Natural killer cell treated with Interleukin-12 subunit alpha and Interleukin-12 subunit beta and Interleukin-15 and Interleukin-18, amount 100 ng/mL, for 72 hours (primary cell): ENCODE measurements at regions not wholly inside any gene's neighbourhood (a gene's known extent, or its start where the extent isn't known, plus 50 kb on each side); places are given as distances from the start of the nearest gene placed in this dataset.
"Not testable (repeated sequence)": the region's sequence is repeated elsewhere in the genome, so short reads cannot be mapped to it uniquely, and the experiment has no call there.

ENCODE experiments used
- ATAC-seq, 2 donors: fragments of 150-1000 bp; cut with Tn5 transposase in 1 of 2; sonication (Bioruptor Pico), chemical (Tn5 transposase) in 1 of 2; 2 replicates each; pipeline ENCODE4 v1.10.0; 2021
- DNase-seq: peaks from one replicate; pipeline ENCODE4 v3.0.0; 2022; ENCODE audit warnings: low spot score
- H3K27ac Mint-ChIP-seq, 2 donors: 1 replicate in 1 of 2; 2 replicates in 1 of 2; pipeline ENCODE4 v1.8.0; 2022; ENCODE audit warnings: mixed read lengths in 2 of 2, mild to moderate bottlenecking in 1 of 2, moderate library complexity in 1 of 2
- H3K27me3 Mint-ChIP-seq, 2 donors: 1 replicate in 1 of 2; 2 replicates in 1 of 2; pipeline ENCODE4 v1.8.0; 2022; ENCODE audit warnings: mixed read lengths in 2 of 2
- H3K36me3 Mint-ChIP-seq: one replicate; pipeline ENCODE4 v1.8.0; 2022; ENCODE audit warnings: mixed read lengths
- H3K4me1 Mint-ChIP-seq, 2 donors: 1 replicate in 1 of 2; 2 replicates in 1 of 2; pipeline ENCODE4 v1.8.0; 2022; ENCODE audit warnings: low read depth in 2 of 2, mixed read lengths in 2 of 2, mild to moderate bottlenecking in 1 of 2
- H3K4me3 Mint-ChIP-seq: one replicate; pipeline ENCODE4 v1.8.0; 2022; ENCODE audit warnings: mixed read lengths
- H3K9me3 Mint-ChIP-seq: 2 replicates; pipeline ENCODE4 v1.8.0; 2022; ENCODE audit warnings: mixed read lengths

DNA sequence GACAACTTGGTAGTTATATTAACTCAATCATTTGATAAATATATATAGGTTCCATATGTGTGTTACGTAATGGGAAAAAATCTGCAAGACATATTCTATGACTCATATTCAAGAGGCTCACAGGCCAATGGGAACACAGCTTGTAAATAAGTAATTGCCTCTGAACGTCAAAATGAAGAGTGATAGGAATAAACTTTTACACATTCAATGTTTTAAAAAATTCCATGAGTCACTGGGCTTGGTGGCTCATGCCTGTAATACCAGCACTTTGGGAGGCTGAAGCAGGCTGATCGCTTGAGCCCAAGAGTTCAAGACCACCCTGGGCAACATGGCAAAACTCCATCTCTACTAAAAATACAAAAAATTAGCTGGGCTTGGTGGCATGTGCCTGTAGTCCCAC lies 209.4 kb upstream of the MCHR2 start:
- no peak overlapping the region for H3K4me3 Mint-ChIP-seq
- H3K27ac Mint-ChIP-seq: no peak overlapping the region
- peaks cover 0 to 9% of the 10 kb centered on the region in 2 donors for H3K27me3 Mint-ChIP-seq
- no peaks in the 10 kb centered on the region for H3K4me1 Mint-ChIP-seq
- ATAC-seq (no peak), DNase-seq (no peak)
- H3K9me3 Mint-ChIP-seq: peaks cover 5% of the 10 kb centered on the region
- H3K36me3 Mint-ChIP-seq: peaks cover 5% of the 10 kb centered on the region

DNA sequence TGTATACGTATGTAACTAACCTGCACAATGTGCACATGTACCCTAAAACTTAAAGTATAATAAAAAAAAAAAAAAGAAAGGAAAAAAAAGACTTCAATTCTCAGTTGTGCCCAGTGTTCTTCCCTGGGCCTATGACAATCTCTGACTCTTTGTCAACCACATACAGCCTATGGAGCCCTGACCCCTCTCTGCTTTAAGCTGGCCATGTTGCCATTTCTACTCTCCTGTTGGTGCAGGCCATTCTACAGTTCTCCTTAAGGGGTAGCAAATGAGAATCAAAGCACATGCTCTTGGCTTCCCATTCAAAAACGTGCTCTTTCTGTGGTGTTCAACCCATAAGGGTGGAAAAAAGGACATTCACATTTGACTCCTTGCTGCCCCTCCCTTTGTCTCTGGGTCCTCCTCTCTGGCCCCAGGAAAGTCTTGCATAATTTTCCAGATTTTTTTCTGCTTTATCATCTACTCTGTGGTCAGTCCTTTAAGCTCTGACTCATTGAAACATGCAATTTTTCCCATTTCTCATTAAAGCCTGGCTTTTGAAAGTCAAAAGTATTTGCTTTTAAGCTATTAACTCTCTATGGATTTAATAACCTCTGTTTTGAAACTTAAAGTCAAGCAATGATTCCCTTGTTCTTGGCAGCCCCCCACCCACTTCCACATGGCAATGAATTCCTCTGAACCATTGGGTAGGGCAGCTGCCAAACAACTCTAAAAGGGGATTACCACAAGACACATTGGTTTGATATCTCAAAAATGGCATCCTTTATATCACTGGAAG lies 208.6 kb upstream of the MCHR2 start:
- no peak overlapping the region for H3K27ac Mint-ChIP-seq
- H3K27me3 Mint-ChIP-seq: peaks cover 0 to 9% of the 10 kb centered on the region in 2 donors
- ATAC-seq (no peak), DNase-seq (no peak)
- peaks cover 5% of the 10 kb centered on the region for H3K36me3 Mint-ChIP-seq
- peaks cover 5% of the 10 kb centered on the region for H3K9me3 Mint-ChIP-seq
- H3K4me1 Mint-ChIP-seq: no peaks in the 10 kb centered on the region
- no peak overlapping the region for H3K4me3 Mint-ChIP-seq

DNA sequence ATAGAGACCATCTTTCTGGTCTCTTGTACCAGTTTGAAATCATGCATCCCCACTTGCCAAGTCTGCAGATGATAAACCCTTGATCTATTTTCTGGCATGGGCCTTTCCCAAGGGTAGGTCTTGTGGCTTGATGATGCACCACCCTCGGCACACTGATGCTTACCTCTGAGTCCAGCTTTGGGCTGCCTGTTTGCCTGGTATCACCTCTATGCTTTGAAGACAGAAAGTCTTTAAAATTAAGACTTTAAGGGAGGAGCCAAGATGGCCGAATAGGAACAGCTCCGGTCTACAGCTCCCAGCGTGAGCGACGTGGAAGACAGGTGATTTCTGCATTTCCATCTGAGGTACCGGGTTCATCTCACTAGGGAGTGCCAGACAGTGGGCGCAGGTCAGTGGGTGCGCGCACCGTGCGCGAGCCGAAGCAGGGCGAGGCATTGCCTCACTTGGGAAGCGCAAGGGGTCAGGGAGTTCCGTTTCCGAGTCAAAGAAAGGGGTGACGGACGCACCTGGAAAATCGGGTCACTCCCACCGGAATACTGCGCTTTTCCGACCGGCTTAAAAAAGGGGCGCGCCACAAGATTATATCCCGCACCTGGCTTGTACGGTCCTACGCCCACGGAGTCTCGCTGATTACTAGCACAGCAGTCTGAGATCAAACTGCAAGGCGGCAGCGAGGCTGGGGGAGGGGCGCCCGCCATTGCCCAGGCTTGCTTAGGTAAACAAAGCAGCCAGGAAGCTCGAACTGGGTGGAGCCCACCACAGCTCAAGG lies 202.4 kb upstream of the MCHR2 start:
- DNase-seq, H3K27ac Mint-ChIP-seq, H3K27me3 Mint-ChIP-seq, ATAC-seq, H3K4me3 Mint-ChIP-seq, H3K4me1 Mint-ChIP-seq, H3K36me3 Mint-ChIP-seq, H3K9me3 Mint-ChIP-seq: not testable (repeated sequence)

DNA sequence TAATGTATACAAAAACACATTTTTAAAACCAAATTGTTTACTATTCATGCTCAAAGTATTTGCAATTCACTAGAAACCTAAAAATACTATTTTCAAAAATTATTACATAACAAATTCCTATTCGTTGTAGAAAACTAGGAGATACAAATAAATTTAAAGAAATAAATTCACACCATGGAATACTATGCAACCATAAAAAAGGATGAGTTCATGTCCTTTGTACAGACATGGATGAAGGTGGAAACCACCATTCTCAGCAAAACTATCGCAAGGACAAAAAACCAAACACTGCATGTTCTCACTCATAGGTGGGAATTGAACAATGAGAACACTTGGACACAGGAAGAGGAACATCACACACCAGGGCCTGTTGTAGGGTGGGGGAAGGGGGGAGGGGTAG lies 201.2 kb upstream of the MCHR2 start:
- H3K27me3 Mint-ChIP-seq: not testable (repeated sequence)

DNA sequence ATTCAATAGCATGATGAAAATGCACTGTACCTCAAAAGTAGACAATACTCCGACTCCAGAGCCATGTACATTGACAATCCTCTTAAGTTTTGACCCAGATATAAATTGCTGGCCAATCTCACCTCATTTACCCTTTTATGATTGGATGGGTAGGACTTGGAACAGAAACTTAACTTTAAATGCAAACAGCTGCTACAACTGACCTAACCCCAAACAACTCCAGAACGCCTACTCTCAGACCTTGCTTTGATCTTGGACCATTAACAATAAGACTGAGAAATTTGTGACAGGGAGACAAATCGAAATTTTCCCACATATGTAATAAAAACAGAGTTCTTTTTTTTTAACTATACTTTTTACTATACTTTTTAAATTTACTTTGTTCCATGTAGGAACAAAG lies 200.5 kb upstream of the MCHR2 start:
- Mint-ChIP-seq H3K9me3 (no peaks in the 10 kb centered on the region), H3K4me1 (no peaks in the 10 kb centered on the region), H3K27me3 (no peaks in the 10 kb centered on the region), H3K36me3 (no peaks in the 10 kb centered on the region), H3K4me3 (no peak overlapping the region), H3K27ac (no peak overlapping the region)
- DNase-seq (no peak), ATAC-seq (no peak)

More for the DNA sequence above, 201.2 kb upstream of the MCHR2 start:
- DNase-seq, H3K36me3 Mint-ChIP-seq, H3K4me1 Mint-ChIP-seq, H3K9me3 Mint-ChIP-seq, H3K27ac Mint-ChIP-seq, ATAC-seq, H3K4me3 Mint-ChIP-seq: not testable (repeated sequence)

DNA sequence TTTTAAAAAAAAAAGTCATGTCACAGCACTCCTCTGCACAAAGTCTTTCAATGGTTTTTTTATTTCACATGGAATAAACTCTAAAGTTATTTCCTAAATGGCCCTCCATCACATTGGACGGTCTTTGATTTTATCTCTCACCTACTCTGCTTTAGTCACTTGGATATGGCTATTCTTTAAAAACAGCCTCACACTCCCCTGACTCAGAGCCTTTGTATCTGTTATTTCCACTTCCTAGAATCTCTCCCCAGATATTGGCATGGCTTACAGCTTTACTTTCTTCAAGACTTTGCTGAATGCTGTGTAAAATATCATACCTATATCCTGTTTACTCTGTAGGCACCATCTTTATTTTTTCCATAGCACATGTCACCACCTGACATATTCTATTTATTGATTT lies 194.7 kb upstream of the MCHR2 start:
- Mint-ChIP-seq H3K4me1 (no peaks in the 10 kb centered on the region), H3K36me3 (peaks cover 5% of the 10 kb centered on the region), H3K9me3 (no peaks in the 10 kb centered on the region), H3K27me3 (peaks cover 0 to 9% of the 10 kb centered on the region in 2 donors), H3K27ac (no peak overlapping the region), H3K4me3 (no peak overlapping the region)
- ATAC-seq (no peak), DNase-seq (no peak)

DNA sequence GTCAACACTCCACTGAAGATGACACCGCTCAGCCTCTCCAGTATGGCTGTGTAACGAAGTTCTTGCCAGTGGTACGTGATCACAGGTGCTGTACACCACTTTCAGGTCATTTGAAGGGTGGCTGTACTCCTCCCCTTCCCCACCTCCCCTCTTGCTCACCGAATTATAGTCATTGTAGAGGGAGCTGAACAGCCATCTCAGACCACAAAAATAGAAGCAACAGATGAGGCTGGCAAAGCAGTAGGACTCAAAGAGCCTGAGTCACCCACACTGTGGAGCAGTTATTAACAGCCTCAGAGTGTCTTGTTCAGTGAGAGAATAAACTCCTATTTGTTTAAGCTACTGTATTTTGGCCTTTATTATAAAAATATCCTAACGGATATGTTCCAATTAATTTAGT lies 192.5 kb upstream of the MCHR2 start:
- Mint-ChIP-seq H3K4me1 (no peaks in the 10 kb centered on the region), H3K27me3 (peaks cover 0 to 15% of the 10 kb centered on the region in 2 donors), H3K9me3 (no peaks in the 10 kb centered on the region), H3K4me3 (no peak overlapping the region), H3K36me3 (peaks cover 5% of the 10 kb centered on the region), H3K27ac (no peak overlapping the region)
- DNase-seq (no peak), ATAC-seq (no peak)

DNA sequence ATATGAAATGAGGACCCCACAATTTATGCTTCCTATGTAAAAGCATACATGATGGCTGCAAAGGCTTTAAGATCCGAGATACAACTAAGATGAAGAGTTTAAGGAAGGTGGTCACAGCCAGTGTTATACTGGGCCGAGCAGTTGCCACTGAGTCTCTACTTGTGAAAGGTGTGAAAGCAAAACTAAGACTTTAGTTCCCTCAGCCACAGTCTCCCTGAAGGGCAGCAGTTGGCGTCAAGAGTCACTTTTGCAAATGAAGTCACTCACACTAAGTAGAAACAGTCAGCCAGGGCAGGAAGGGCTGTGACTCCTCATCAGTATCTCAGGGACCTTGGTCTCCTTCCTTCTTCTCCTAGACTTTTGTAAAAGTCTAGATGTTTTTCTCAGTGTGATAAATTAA lies 191.6 kb upstream of the MCHR2 start:
- DNase-seq (no peak), ATAC-seq (peak in 1 of 2 donors; percentile 84)
- Mint-ChIP-seq H3K4me1 (no peaks in the 10 kb centered on the region), H3K36me3 (peaks cover 5% of the 10 kb centered on the region), H3K4me3 (no peak overlapping the region), H3K27me3 (peaks cover 0 to 15% of the 10 kb centered on the region in 2 donors), H3K9me3 (no peaks in the 10 kb centered on the region), H3K27ac (no peak overlapping the region)

DNA sequence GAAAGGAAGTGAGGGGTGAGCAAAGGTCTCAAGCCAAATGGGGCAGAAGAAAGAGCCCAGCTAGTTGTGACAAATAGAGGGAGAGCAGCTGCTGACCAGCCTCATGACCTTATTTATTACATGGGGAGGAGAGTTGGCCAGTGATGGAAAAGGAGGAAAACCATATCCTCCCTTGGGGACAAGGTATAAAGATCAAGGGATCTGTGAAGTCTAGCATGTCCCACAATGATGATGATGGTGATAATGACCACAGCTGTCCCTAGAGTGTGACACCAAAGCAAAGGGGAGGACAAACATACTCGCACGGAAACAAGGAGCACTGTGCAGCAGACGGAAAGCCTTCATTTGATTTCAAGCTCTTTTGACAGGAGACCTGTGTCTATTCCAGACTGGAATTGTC lies 190.4 kb upstream of the MCHR2 start:
- H3K4me3 Mint-ChIP-seq: no peak overlapping the region
- ATAC-seq: no peak
- H3K27ac Mint-ChIP-seq: no peak overlapping the region
- DNase-seq: no peak
- peaks cover 0 to 15% of the 10 kb centered on the region in 2 donors for H3K27me3 Mint-ChIP-seq
- H3K9me3 Mint-ChIP-seq: no peaks in the 10 kb centered on the region
- H3K4me1 Mint-ChIP-seq: no peaks in the 10 kb centered on the region
- H3K36me3 Mint-ChIP-seq: peaks cover 5% of the 10 kb centered on the region

DNA sequence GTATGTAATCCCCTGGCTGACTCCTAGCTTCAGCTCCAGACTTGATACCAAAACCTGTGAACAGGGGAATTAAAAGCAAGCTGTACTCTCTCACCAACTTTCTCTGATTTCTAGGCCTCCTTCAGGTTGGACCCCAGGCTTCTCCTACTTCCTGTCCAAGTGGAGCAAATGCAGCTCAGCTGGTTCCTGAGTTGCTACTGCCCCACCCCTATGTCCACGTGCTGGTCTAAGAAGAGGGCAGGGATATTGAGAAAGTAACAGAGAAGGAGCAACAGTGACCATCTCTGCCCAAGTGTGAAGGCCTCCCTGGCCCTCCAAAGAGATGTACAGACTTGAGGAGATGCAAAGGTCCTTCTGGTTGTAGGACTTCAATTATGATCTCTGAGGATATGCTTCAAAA lies 188.3 kb upstream of the MCHR2 start:
- Mint-ChIP-seq H3K27ac (no peak overlapping the region), H3K9me3 (no peaks in the 10 kb centered on the region), H3K36me3 (no peaks in the 10 kb centered on the region), H3K4me1 (no peaks in the 10 kb centered on the region), H3K27me3 (peaks cover 0 to 6% of the 10 kb centered on the region in 2 donors), H3K4me3 (no peak overlapping the region)
- DNase-seq (no peak), ATAC-seq (no peak)

DNA sequence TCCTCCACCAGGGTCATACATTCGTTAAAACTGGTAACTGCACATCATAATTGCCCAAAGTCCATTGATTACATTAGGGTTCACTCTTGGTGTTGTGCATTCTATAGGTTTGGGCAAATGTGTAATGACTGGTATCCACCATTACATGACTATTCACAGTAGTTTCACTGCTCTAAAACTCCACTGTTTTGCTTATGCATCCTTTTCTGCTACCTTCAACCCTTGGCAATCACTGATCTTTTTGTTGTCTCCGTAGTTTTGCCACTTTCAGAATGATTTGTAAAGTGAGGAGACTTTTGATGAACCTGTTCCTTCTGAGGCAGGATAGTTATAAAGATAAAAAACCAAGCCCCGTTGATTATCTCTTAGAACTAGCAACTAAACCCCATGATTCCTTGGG lies 187.3 kb upstream of the MCHR2 start:
- no peak overlapping the region for H3K4me3 Mint-ChIP-seq
- no peaks in the 10 kb centered on the region for H3K36me3 Mint-ChIP-seq
- H3K27me3 Mint-ChIP-seq: peaks cover 0 to 6% of the 10 kb centered on the region in 2 donors
- DNase-seq (no peak), ATAC-seq (no peak)
- no peak overlapping the region for H3K27ac Mint-ChIP-seq
- H3K9me3 Mint-ChIP-seq: no peaks in the 10 kb centered on the region
- H3K4me1 Mint-ChIP-seq: no peaks in the 10 kb centered on the region

DNA sequence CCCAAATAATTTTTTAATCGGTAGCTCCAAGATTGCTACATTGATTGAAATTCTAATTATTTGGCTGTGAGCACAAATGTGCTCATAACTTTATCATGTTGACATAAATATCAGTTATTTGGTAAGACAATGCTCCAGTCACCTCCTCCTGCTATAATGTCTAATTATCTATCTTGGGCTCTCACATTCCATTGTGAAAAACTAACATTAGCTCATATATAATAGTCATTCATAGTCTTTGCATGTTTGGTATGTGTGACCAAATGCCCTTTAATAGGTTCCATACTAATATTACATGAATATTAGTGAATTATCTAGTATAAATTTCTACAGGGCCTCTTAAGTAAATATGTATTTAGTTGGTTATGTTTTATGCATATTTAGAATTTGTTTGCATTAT lies 185.6 kb upstream of the MCHR2 start:
- Mint-ChIP-seq H3K4me3 (no peak overlapping the region), H3K9me3 (no peaks in the 10 kb centered on the region), H3K27me3 (peaks cover 0 to 6% of the 10 kb centered on the region in 2 donors), H3K36me3 (no peaks in the 10 kb centered on the region), H3K4me1 (no peaks in the 10 kb centered on the region), H3K27ac (no peak overlapping the region)
- DNase-seq: no peak
- ATAC-seq: no peak

DNA sequence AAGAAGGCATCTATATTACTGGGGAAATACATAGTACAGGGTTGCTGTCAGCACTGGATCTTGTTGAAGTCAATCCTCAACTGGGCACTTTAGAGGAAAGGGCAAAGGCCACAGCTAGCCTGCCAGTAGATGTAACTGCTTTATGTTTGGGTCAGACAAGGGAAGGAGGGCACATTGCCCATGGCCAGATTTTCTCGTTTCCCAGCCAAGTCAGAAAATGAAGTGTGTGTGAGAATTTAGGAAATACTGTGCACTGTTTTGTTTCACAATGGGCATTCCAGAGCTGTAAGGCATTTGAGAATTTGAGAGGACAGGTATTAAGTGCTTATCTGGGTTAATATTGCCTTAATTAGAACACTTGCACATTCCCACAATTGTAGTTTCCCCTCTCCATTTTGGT lies 183.9 kb upstream of the MCHR2 start:
- no peaks in the 10 kb centered on the region for H3K36me3 Mint-ChIP-seq
- ATAC-seq: no peak
- no peak overlapping the region for H3K4me3 Mint-ChIP-seq
- DNase-seq: no peak
- H3K27me3 Mint-ChIP-seq: peaks cover 0 to 6% of the 10 kb centered on the region in 2 donors
- H3K4me1 Mint-ChIP-seq: no peaks in the 10 kb centered on the region
- H3K27ac Mint-ChIP-seq: no peak overlapping the region
- no peaks in the 10 kb centered on the region for H3K9me3 Mint-ChIP-seq

DNA sequence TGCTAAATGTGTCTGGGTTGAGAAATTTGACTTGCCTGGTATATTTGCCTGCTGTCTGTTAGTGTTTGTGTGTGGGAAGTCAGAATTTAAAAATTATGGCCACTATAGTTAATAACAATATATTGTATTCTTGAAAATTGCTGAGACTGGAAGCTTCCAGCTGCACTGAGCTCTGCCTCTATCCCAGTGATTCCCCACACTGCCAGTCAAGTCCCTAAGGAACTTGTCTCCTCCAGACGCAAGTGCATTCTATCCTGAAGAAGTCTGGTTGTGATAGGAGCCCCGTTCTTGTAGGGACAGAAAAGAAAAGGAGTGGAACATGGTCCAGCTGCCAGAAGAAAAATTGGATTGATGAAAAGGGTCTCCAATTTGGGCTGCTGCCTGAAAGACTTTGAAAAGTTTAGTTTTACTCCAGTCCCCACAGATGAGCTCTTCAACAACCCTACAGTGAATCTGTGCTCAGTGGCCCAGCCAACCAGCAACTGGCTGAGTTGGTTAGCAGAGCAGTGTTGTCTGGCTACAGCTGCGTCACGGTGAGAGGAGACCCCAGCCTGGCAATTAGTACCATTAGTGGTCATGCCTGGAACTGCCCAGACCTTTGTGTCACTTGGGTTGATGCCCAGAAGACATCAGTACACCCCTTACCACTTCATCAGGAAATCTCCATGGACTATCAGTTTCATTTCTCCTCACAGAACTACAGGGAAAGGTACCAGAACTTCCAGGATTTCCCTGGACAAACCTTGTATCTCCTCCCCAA lies 183.1 kb upstream of the MCHR2 start:
- Mint-ChIP-seq H3K27ac (no peak overlapping the region), H3K4me3 (no peak overlapping the region)
- ATAC-seq: no peak

More for the DNA sequence above, 183.1 kb upstream of the MCHR2 start:
- Mint-ChIP-seq H3K9me3 (no peaks in the 10 kb centered on the region), H3K27me3 (peaks cover 0 to 2% of the 10 kb centered on the region in 2 donors), H3K4me1 (peaks cover 0 to under 1% of the 10 kb centered on the region in 2 donors), H3K36me3 (no peaks in the 10 kb centered on the region)
- no peak for DNase-seq
